Activated CD8-positive, alpha-beta T cell treated with anti-CD3 and anti-CD28 coated beads for 36 hours (primary cell): ENCODE measurements at regions not wholly inside any gene's neighbourhood (a gene's known extent, or its start where the extent isn't known, plus 50 kb on each side); places are given as distances from the start of the nearest gene placed in this dataset.
"Not testable (repeated sequence)": the region's sequence is repeated elsewhere in the genome, so short reads cannot be mapped to it uniquely, and the experiment has no call there.

Experiments
- ATAC-seq: fragments of 200-7000 bp; cut with Tn5 transposase; one replicate; pipeline ENCODE4 v1.10.0; 2021; ENCODE audit warnings: mild to moderate bottlenecking, moderate library complexity
- CTCF ChIA-PET: fragments of 350-600 bp; sonication (Branson Sonifier 250); formaldehyde crosslinking; loops from one replicate; lab custom pipeline; 2021; ENCODE audit warnings: antibody characterized with exemption; lab: Charles Lee
- POLR2A ChIA-PET: fragments of 350-600 bp; sonication (Branson Sonifier 250); formaldehyde crosslinking; loops from one replicate; lab custom pipeline; 2021; ENCODE audit warnings: antibody characterized with exemption; lab: Charles Lee
- DNase-seq: peaks from one replicate; pipeline ENCODE4 v3.0.0-alpha.2; 2020
- H3K27ac Mint-ChIP-seq: one replicate; pipeline ENCODE4 v1.8.0; 2021; ENCODE audit warnings: mild to moderate bottlenecking, mixed read lengths
- H3K27me3 Mint-ChIP-seq: one replicate; pipeline ENCODE4 v1.8.0; 2021; ENCODE audit warnings: mixed read lengths
- H3K36me3 Mint-ChIP-seq: one replicate; pipeline ENCODE4 v1.8.0; 2021; ENCODE audit warnings: low read depth, mixed read lengths
- H3K4me1 Mint-ChIP-seq: one replicate; pipeline ENCODE4 v1.8.0; 2021; ENCODE audit warnings: low read depth, mixed read lengths
- H3K4me3 Mint-ChIP-seq: one replicate; pipeline ENCODE4 v1.8.0; 2021; ENCODE audit warnings: mild to moderate bottlenecking, moderate library complexity, mixed read lengths
- H3K9me3 Mint-ChIP-seq: one replicate; pipeline ENCODE4 v1.8.0; 2021; ENCODE audit warnings: mixed read lengths
- CTCF ChIP-seq: fragments of 200-600 bp; IDR thresholded peaks from one replicate; pipeline ENCODE4 v1.8.0; 2022; ENCODE audit warnings: antibody characterized with exemption, mild to moderate bottlenecking
- intact Hi-C: fragments of 100-400 bp; cut with micrococcal nuclease; formaldehyde crosslinking; loops from one replicate; pipeline ENCODE4 v1.10.0; 2022

- H3K27me3 Mint-ChIP-seq, result no peaks in the 10 kb centered on the region
- no peak for TF ChIP-seq CTCF
- ATAC-seq, result no peak
- no peak for DNase-seq
- no peaks in the 10 kb centered on the region for H3K4me1 Mint-ChIP-seq
- H3K27ac Mint-ChIP-seq, result no peak overlapping the region
- CTCF ChIA-PET, result no interaction called here
- intact Hi-C loops, result no loop called here
- no peaks in the 10 kb centered on the region for H3K9me3 Mint-ChIP-seq
- H3K4me3 Mint-ChIP-seq, result no peak overlapping the region
- POLR2A ChIA-PET, result no interaction called here
- no peaks in the 10 kb centered on the region for H3K36me3 Mint-ChIP-seq
These were observed 609.2 kb downstream of the PSAT1 start for GRCh38 chr9:78905986-78906755.

GRCh38 chr9:78909566-78909965 is 612.6 kb downstream of the PSAT1 start:
- Mint-ChIP-seq H3K9me3 (no peaks in the 10 kb centered on the region), H3K27me3 (no peaks in the 10 kb centered on the region), H3K4me3 (no peak overlapping the region), H3K36me3 (no peaks in the 10 kb centered on the region), H3K4me1 (no peaks in the 10 kb centered on the region), H3K27ac (no peak overlapping the region)
- ATAC-seq, result no peak
- intact Hi-C loops, result no loop called here
- no peak for DNase-seq
- ChIA-PET POLR2A (no interaction called here), CTCF (no interaction called here)
- no peak for TF ChIP-seq CTCF

GRCh38 chr9:78916884-78917283 is 620.0 kb downstream of the PSAT1 start:
- H3K4me1 Mint-ChIP-seq, intact Hi-C loops, H3K36me3 Mint-ChIP-seq, POLR2A ChIA-PET, CTCF ChIA-PET, H3K4me3 Mint-ChIP-seq, ATAC-seq, H3K9me3 Mint-ChIP-seq, H3K27me3 Mint-ChIP-seq, DNase-seq, H3K27ac Mint-ChIP-seq: not testable (repeated sequence)

- no peak for TF ChIP-seq CTCF
- Mint-ChIP-seq H3K27me3 (no peaks in the 10 kb centered on the region), H3K27ac (no peak overlapping the region), H3K4me3 (no peak overlapping the region), H3K36me3 (no peaks in the 10 kb centered on the region), H3K9me3 (peaks cover 8% of the 10 kb centered on the region), H3K4me1 (no peaks in the 10 kb centered on the region)
- intact Hi-C loops, result no loop called here
- no peak for DNase-seq
- ATAC-seq, result no peak
- POLR2A ChIA-PET, result no interaction called here
- CTCF ChIA-PET, result no interaction called here
These were observed 622.1 kb downstream of the PSAT1 start for GRCh38 chr9:78918976-78919375.

GRCh38 chr9:78919701-78920100 is 622.8 kb downstream of the PSAT1 start:
- Mint-ChIP-seq H3K27me3 (no peaks in the 10 kb centered on the region), H3K4me1 (no peaks in the 10 kb centered on the region), H3K27ac (no peak overlapping the region), H3K4me3 (no peak overlapping the region), H3K9me3 (peaks cover 8% of the 10 kb centered on the region), H3K36me3 (no peaks in the 10 kb centered on the region)
- ATAC-seq (no peak), DNase-seq (no peak)
- ChIA-PET CTCF (no interaction called here), POLR2A (no interaction called here)
- intact Hi-C loops, result no loop called here
- no peak for TF ChIP-seq CTCF
